Right kidney (tissue), 1 donor: ENCODE measurements at regions not wholly inside any gene's neighbourhood (a gene's known extent, or its start where the extent isn't known, plus 50 kb on each side); places are given as distances from the start of the nearest gene placed in this dataset.
"Not testable (repeated sequence)": the region's sequence is repeated elsewhere in the genome, so short reads cannot be mapped to it uniquely, and the experiment has no call there.

Experiments used
- DNase-seq: peaks from one replicate; pipeline ENCODE4 v3.0.0-alpha.2; 2016

DNA sequence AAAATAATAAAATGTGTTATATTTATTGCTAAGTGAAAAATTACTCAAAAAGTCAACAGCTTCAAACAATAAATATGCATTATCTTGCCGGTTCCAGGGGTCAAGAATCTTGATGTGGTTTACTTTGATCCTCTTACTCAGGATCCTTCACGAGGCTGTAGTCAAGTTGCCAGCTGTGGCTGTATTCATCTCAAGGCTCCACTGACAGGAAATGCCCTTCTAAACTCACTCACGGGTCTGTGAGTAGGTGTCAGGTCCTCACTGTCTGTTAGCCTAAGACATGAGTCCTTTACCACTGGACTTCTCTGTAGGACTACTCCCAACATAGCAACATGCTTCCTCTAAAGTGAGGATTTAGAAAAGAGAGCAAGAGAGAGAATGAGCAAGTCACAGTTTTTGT is 983.0 kb downstream of the SI start:
- DNase-seq, result no peak

- DNase-seq, result no peak
Observed at GRCh38 chr3:164094546-164094945, 983.8 kb downstream of the SI start.

DNA sequence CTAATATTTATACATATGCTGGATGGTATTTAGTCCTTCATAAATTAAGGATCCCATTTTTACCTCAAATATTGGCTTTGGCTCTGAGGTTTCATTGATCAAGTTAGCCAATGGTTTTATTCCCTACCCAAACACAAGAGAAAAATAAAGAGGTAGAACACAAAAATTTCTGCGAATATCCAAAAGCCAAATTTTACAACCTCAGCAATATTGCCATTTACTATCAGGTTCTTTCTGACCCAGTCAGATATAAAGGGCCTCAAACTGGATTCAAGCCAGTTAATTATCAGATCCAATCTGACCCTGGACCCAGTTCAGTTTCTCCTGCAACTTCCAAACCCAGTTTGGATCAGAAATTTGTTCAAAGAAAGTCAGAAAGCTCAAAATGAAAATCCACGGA is 998.1 kb downstream of the SI start:
- DNase-seq, result no peak

DNA sequence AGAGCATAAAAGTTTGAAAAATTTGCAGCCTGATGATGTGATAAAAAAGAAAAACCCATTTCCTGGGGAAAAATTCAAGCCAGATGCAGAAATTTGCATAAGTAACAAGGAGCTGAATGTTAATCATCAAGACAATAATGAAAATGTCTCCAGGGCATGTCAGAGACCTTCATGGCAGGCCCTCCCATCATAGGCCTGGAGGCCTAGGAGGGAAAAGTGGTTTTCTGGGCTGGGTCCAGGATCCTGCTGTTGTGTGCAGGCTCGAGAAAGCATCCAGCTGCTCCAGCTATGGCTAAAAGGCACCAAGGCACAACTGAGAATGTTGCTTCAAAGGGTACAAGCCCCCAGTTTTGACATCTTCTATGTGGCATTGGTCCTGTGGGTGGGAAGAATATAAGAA is 1014.0 kb downstream of the SI start:
- no peak for DNase-seq

DNA sequence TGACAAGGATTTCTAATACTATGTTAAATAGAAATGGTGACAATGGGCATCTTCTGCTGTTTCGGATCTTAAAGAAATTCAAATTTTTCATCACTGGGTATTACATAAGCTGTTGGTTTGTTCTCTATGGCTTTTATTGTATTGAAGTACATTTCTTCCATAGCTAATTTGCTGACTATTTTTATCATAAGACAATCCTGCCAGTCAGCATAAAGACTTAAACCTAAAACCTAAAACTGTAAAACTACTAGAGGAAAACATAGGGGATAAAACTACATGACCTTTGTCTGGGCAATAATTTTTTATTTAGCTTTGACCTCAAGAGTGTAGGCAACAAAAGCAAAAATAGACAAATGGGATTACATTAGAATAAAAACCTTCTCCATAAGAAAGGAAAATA is 1017.4 kb downstream of the SI start:
- DNase-seq, result no peak

DNA sequence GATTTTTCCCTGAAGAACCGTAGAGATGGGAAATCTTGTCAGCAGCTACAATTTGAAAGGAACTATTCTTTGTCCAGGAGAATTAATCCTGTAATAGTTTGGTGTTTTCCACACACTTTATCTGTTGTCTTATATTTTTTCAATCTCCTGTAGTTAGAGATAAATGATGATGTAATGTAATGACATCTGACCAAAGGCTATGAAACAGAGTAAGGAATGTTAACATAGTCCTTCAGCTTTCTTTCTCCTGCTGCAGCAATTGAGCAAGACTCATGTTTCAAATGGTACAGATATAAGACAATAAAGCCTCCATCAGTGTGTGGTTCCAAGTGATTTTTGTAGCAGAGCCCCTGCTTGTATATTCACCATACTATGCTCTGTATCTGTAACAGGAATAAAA is 1028.4 kb downstream of the SI start:
- DNase-seq, result no peak

GRCh38 chr3:164048451-164048850 is 1029.8 kb downstream of the SI start:
- no peak for DNase-seq

- DNase-seq, result no peak
Observed at GRCh38 chr3:164040991-164041390, 1037.3 kb downstream of the SI start.

DNA sequence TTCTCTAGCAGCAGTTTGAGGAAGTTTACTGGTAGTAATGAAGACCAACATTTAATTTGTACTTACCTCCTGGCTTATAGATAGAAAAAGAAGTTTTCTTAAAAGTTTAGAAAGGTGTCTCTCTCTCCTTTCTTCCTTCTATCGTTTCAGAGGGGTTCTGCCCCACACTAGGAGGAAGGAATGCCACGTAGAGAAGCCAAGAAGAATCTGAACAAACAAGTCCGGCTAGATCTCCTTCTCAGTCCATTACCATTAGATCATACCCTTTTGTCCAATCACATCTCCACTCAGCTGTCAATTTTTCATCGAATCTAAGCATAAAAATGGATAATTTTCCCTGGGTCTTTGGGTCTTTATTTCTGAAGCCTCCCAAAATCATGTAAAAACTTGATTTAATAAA is 1048.1 kb downstream of the SI start:
- DNase-seq, result no peak

- DNase-seq, result no peak
Observed at GRCh38 chr3:164024786-164025185, 1053.5 kb downstream of the SI start.

DNA sequence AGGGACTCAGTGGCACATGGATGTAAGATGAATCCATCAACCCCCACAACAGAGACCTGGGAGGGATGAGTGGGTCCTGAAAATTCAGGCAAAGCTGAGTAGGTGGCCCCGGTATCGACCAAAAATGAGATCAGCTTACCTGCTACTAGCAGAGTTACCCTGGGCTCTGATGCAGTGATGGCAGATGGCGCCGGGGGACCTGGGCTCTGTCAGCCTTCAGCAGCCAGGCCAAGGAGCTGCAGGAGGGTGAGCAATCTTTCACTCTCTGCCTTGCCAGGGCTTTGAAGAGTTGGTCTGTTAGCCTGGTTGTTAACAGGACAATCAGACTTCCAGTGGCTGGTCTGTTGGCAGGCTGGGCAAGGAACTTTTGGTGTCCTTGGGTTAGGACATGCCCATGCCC is 1054.8 kb downstream of the SI start:
- no peak for DNase-seq

DNA sequence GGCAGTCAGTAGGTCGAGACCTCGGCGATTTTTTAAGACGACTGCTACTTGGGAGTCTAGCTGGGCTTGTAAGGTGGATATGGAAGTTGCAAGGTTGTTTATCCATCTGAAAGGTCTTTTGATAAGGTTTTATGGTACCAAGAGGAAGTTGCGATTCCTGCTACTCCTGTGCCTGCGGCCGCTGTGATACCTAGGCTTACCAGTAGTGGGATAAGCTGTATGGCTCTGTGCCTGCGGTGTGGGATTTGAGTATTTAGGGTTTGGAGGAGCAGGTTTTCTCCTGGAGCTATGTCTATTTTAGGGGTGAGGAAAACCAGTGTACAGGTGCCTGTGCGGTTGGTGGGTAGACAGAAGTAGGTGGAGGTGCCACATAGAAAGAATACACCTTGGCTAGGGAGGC is 1059.8 kb downstream of the SI start:
- DNase-seq, result no peak

DNA sequence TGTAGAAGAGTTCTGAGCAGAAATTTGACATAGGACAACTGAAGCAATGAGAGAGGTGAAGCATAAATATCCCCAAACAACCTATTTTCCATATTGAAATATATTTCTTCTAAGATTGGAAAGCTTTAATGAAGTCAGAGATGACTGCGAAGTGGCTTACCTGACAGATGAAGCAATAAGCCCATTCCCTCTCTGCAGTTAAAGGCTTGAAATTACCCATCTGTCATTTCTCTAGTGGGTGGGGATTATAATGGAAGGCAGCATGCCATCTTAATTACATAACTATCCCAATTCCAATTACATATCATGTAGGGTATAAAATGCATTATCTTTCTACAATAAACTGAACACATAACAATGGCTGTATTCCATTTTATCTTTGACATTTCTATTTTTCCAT is 1070.5 kb downstream of the SI start:
- DNase-seq, result no peak

DNA sequence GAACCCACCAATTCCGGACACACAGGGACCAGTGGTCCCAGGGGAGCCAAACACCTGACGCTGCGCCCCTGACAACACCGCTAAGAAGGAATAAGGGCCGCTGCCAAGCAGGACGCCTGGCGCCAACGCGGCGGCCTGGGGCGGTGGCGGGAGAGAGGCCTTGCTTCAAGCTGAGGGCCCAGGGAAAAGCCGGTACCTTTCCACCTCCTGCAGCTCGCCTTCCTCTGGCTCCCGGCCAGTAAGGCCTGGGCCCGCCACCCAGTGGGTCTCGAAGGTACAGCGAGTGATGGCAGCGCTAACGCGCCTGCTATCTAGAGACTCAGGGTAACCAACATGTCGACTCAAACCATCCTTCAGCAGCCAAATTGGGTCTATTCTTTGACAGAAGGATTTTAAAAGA is 1074.1 kb downstream of the SI start:
- DNase-seq, result no peak

DNA sequence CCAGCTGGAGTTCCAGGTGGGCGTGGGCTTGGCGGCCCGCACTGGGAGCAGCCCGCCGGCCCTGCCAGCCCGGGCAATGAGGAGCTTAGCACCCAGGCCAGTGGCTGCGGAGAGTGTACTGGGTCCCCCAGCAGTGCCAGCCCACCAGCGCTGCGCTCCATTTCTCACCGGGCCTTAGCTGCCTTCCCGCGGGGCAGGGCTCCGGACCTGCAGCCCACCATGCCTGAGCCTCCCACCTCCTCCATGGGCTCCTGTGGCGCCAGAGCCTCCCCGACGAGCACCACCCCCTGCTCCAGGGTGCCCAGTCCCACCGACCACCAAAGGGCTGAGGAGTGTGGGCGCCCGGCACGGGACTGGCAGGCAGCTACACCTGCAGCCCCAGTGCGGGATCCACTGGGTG is 1075.3 kb downstream of the SI start:
- DNase-seq, result not testable (repeated sequence)

DNA sequence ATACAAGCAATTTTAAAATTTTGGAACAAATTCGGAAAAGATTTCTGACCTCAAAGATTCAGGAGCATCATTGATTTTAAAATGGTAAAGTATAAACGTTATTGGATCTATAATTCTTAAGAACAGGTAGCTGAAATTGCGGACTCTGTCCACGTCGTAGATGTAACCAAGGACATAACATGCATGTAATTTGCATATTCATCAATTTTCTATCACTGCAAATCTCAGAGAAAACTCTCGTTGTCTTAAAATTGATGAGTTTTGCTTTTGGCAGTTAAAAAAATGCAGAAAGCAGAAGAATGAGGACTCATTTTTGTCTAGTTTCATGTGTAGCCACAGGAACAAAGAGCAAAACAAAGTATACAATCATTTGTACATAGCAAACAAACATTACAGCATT is 1094.4 kb downstream of the SI start:
- no peak for DNase-seq

DNA sequence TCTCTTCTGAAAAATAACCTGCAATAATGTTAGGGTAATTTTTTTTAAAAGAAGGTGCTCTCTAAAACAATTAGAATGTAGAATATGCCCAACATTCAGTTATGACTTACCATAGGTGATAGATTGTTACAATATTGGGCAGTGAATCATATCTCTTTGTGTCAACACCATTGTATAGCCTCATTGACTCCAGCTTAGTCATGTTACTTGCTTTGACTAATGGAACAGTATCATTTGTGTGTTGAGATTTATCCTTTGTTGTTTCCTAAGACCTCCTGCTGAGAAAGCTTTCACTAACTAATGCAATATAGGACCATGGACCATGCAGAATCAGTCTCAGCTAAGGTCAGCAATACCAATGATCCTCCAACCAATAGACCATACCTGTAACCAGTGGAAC is 1106.4 kb downstream of the SI start:
- DNase-seq, result no peak

GRCh38 chr3:163957072-163957471 is 1121.2 kb downstream of the SI start:
- no peak for DNase-seq

- no peak for DNase-seq
Observed at GRCh38 chr3:163953526-163953925, 1124.8 kb downstream of the SI start.

DNA sequence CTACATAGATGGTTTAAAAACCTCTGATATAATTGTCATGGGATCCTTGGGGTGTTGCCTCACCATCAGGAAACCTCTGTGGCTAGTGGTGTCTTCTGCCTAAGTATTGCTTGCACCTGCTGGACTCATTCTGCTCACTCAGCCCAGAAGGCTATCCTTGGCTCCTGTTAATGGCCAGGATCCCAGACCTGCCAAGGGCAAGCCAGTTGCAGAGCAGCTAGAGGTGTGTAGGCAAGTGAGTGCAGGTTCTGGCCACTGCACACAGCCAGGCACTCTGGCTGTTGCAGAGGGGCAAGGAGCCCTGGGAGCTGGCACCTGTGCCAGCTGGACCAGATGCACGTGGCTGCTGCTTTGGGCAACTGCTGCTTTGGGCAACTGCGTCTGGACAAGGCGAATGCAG is 1125.8 kb downstream of the SI start:
- no peak for DNase-seq

DNA sequence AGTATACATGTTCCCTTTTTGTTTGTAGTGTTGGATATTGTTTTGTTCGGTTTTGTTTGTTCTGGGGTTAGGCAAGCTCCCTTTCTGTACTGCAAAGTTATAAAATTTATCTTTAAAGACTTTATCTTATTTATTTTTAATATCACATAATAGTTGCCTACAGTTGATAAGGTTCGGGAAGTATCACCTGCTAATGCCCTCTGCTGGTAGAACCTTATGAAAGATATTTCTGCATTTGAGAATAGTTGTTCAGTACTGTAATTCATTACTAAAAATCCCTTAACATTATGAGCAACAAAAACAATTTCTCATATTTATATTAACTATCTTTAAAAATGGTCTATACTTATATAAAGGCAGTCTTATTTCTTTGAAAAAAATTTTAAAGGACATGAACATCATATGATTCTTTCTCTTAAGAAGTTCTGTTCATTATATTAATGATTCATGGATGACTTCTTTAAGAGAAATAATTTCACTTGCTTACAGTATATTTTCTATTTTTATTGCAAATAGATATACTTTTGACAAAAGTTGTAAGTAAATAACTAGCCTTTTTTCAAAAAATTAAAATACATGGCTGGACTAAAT is 1126.8 kb downstream of the SI start:
- no peak for DNase-seq

DNA sequence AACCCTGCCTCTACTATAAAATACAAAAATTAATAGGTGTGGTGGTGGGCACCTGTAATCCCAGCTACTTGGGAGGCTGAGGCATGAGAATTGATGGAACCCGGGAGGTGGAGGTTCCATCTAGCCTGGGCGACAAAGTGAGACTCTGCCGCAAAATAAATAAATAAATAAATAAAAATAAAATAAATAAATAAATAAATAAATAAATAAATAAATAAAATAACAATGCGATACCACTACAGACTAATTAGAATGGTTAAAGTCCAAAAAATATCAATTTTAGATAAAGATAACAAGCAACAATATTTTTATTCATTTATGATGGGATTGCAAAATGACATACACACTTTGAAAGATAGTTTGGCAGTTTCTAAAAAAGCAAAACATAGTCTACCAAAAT is 1131.5 kb downstream of the SI start:
- DNase-seq, result no peak

GRCh38 chr3:163943664-163944063 is 1134.6 kb downstream of the SI start:
- DNase-seq, result no peak

DNA sequence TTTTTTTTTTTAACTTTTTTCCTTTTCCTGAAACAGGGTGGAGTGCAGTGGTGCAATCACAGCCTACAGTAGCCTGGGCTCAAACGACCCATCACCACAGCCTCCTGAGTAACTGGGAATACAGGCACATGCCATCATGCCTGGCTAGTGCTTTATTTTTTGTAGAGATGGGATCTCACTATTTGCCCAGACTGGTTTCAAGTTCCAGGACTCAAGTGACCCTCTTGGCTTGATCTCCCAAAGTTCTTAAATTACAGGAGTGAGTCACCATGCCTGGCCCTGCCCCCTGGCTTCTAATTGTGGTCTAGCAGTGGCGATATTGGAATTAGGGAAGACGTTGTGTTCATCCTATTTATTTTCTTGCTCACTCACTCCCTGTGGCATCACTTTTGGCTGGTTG is 1138.4 kb downstream of the SI start:
- DNase-seq, result no peak

DNA sequence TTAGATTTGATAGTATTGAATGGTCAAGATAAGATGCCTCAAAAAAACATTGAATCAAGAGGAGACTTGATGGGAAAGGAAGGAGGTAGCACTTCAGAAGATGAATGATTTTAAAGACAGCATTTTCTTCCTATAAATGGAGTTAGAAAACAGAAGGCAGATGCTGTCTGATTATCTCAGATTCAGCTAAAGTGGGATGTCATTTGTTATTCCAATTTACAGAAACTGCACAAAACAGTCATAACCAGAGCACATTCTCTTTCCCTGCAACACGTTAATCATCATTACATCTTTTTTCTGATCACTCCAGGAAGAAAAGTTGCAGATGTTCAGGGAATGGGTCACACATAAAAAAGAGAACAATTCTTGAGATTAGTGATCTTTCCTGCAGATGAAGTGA is 1141.8 kb downstream of the SI start:
- no peak for DNase-seq

DNA sequence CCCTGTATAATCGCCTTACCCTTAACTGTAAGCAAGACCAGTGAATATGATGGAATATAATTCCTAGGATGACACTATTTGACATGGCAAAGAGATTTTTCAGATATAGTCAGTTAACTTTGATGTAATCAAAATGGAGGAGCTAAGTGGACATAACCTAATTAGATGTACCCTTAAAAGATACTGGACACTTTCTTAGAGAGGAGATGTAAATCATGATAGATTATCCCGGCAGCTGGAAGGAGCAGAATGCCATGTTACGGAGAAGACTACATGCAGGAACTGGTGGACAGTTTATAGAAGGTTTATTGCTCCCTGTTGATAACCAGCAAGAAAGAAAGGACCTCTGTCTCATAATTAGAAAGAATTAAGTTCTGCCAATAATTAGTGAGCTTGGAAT is 1142.9 kb downstream of the SI start:
- no peak for DNase-seq
